SK-N-SH (cell line): ENCODE measurements at regions not wholly inside any gene's neighbourhood (a gene's known extent, or its start where the extent isn't known, plus 50 kb on each side); places are given as distances from the start of the nearest gene placed in this dataset.

Experiments used
- CTCF ChIA-PET: fragments of 300-600, 350-600 bp; formaldehyde crosslinking; extraction: SDS; loops from one replicate; lab custom pipeline; 2021; lab: Yijun Ruan, JAX
- POLR2A ChIA-PET: fragments of 350-600 bp; sonication (Branson Sonifier 250); formaldehyde crosslinking; extraction: SDS; loops from one replicate; lab custom pipeline; 2020; ENCODE audit warnings: antibody characterized with exemption, inconsistent platforms; lab: Yijun Ruan, JAX
- DNase-seq: peaks from one replicate; pipeline ENCODE4 v3.0.0; 2012
- H2AFZ ChIP-seq: fragments of 200-600 bp; sonication (generic); 2 replicates; pipeline ENCODE4 v1.8.1; 2016; ENCODE audit warnings: antibody characterized with exemption, mild to moderate bottlenecking, low read depth
- H3F3A ChIP-seq: fragments of 200-600 bp; sonication (generic); replicated peaks from 2 replicates; pipeline ENCODE3; 2016; ENCODE audit warnings: antibody characterized with exemption, mild to moderate bottlenecking; ENCODE audit not compliant: insufficient read depth
- H3K27ac ChIP-seq, 2 experiments: fragments of 200-500 bp in 1 of 2; fragments of 200-600 bp in 1 of 2; sonication (Bioruptor generic) in 1 of 2; sonication (generic), shearing (Covaris generic) in 1 of 2; 2 replicates each; pipeline versions ENCODE4 v1.5.1 to v1.6.1; 2014 to 2016; ENCODE audit warnings: low read depth in 2 of 2, inconsistent platforms in 1 of 2, low read length in 1 of 2, mild to moderate bottlenecking in 1 of 2, mixed read lengths in 1 of 2
- H3K27me3 ChIP-seq: fragments of 200-600 bp; sonication (generic), shearing (Covaris generic); 2 replicates; pipeline ENCODE4 v1.6.1; 2016; ENCODE audit warnings: mixed run types; ENCODE audit not compliant: insufficient read depth
- H3K36me3 ChIP-seq, 2 experiments: fragments of 200-500 bp in 1 of 2; fragments of 200-600 bp in 1 of 2; sonication (Bioruptor generic) in 1 of 2; sonication (generic) in 1 of 2; replicated peaks in 1 of 2; 2 replicates each; pipeline versions ENCODE3 to v1.5.1; 2014 to 2016; ENCODE audit warnings: low read length in 1 of 2, mild to moderate bottlenecking in 1 of 2; ENCODE audit not compliant: insufficient read depth in 2 of 2, control insufficient read depth in 1 of 2
- H3K4me1 ChIP-seq, 2 experiments: fragments of 200-500 bp in 1 of 2; fragments of 200-600 bp in 1 of 2; sonication (Bioruptor generic) in 1 of 2; sonication (generic), shearing (Covaris generic) in 1 of 2; 2 replicates each; pipeline versions ENCODE4 v1.5.1 to v1.6.1; 2014 to 2016; ENCODE audit warnings: low read depth in 1 of 2, low read length in 1 of 2, mixed run types in 1 of 2; ENCODE audit not compliant: insufficient read depth in 2 of 2, control insufficient read depth in 1 of 2
- H3K4me2 ChIP-seq: fragments of 200-600 bp; sonication (generic), shearing (Covaris generic); 2 replicates; pipeline ENCODE4 v1.6.1; 2017; ENCODE audit warnings: mixed run types
- H3K4me3 ChIP-seq, 2 experiments: fragments of 200-500 bp in 1 of 2; fragments of 200-600 bp in 1 of 2; sonication (Bioruptor generic) in 1 of 2; sonication (generic), shearing (Covaris generic) in 1 of 2; 2 replicates each; pipeline versions ENCODE4 v1.5.1 to v1.8.1; 2014 to 2016; ENCODE audit warnings: low read depth in 2 of 2, inconsistent platforms in 1 of 2, low read length in 1 of 2, mild to moderate bottlenecking in 1 of 2, mixed read lengths in 1 of 2, moderate library complexity in 1 of 2
- H3K79me2 ChIP-seq: fragments of 200-600 bp; sonication (generic); 2 replicates; pipeline ENCODE4 v1.8.1; 2017; ENCODE audit warnings: mild to moderate bottlenecking; ENCODE audit not compliant: insufficient read depth
- H3K9ac ChIP-seq: fragments of 200-600 bp; sonication (generic); 2 replicates; pipeline ENCODE4 v1.6.1; 2017; ENCODE audit warnings: mixed run types
- H3K9me2 ChIP-seq: fragments of 200-600 bp; sonication (generic); 2 replicates; pipeline ENCODE4 v1.6.1; 2017; ENCODE audit warnings: mixed run types
- H3K9me3 ChIP-seq: fragments of 200-600 bp; sonication (generic); 2 replicates; pipeline ENCODE4 v1.6.1; 2017; ENCODE audit warnings: mixed run types, mild to moderate bottlenecking, moderate library complexity
- H4K20me1 ChIP-seq: fragments of 200-600 bp; sonication (generic); 2 replicates; pipeline ENCODE4 v1.6.1; 2017; ENCODE audit warnings: mild to moderate bottlenecking, mixed run types; ENCODE audit not compliant: insufficient read depth
- FOSL2 ChIP-seq: IDR thresholded peaks from 2 replicates; pipeline ENCODE4 v1.4.0; 2012; ENCODE audit warnings: low read depth, mild to moderate bottlenecking, moderate library complexity, borderline replicate concordance
- FOXM1 ChIP-seq: IDR thresholded peaks from 2 replicates; pipeline ENCODE4 v1.4.0; 2012; ENCODE audit warnings: low read depth, mild to moderate bottlenecking
- JUND ChIP-seq: IDR thresholded peaks from 2 replicates; pipeline ENCODE4 v1.4.0; 2012
- MEF2A ChIP-seq: IDR thresholded peaks from 2 replicates; pipeline ENCODE4 v1.4.0; 2012; ENCODE audit warnings: low read depth, borderline replicate concordance
- MXI1 ChIP-seq: IDR thresholded peaks from 2 replicates; pipeline ENCODE4 v1.6.1; 2012; ENCODE audit warnings: mild to moderate bottlenecking, low read depth, low read length, improper control_type of control experiment
- NRF1 ChIP-seq: IDR thresholded peaks from 2 replicates; pipeline ENCODE4 v1.6.1; 2012; ENCODE audit warnings: low read depth, mild to moderate bottlenecking, low read length
- PBX3 ChIP-seq: IDR thresholded peaks from 2 replicates; pipeline ENCODE4; 2012
- POLR2AphosphoS5 ChIP-seq: IDR thresholded peaks from 2 replicates; pipeline ENCODE4 v1.6.1; 2012; ENCODE audit warnings: low read depth, low read length
- TAF1 ChIP-seq: IDR thresholded peaks from 2 replicates; pipeline ENCODE4 v1.6.1; 2012; ENCODE audit warnings: low read depth, mild to moderate bottlenecking, low read length, moderate library complexity, borderline replicate concordance
- ZBTB33 ChIP-seq: IDR thresholded peaks from 2 replicates; pipeline ENCODE4 v1.4.0; 2012; ENCODE audit warnings: low read depth, borderline replicate concordance
- WGBS: methylation state at CpG from one replicate; pipeline ENCODE4 v1.1.6; 2017; ENCODE audit warnings: low lambda C conversion rate; 5-methylcytosine and 5-hydroxymethylcytosine counted together
- TF ChIP-seq, protein P1 (sequence below): IDR thresholded peaks from 2 replicates; pipeline ENCODE4 v1.6.1; 2012; ENCODE audit warnings: mild to moderate bottlenecking, low read depth, low read length, moderate library complexity

DNA sequence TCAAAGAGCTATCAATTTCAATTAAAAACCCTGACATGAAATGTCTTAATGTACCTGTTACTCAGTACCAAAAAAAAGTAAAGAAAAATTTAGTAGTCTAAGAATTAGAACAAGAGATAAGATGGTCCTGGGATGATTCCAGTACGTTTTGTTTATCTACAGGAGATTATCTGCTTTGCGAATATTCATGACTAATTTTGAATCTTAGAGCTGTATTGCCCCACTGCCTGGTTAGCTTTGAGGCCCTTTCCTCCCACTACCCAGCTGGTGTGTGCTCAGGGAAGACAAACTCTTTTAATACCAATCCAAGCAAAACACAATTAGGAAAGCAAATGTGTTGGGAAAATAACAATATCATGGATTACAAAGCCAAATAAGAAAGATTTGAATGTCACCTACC lies 263.5 kb downstream of the FOXG1 start:
- CTCF ChIA-PET, result no interaction called here
- Histone ChIP-seq H3K4me2 (no peak overlapping the region), H3K4me3 (no peak overlapping the region)
- POLR2A ChIA-PET, result no interaction called here
- no peak for TF ChIP-seq MEF2A
- TF ChIP-seq, all 33 proteins: peak for 0
- Histone ChIP-seq H3K79me2 (no peaks in the 10 kb centered on the region), H3K27ac (no peak overlapping the region), H3K9me2 (no peaks in the 10 kb centered on the region), H3K4me1 (no peaks in the 10 kb centered on the region), H4K20me1 (no peaks in the 10 kb centered on the region), H3F3A (no peaks in the 10 kb centered on the region), H3K27me3 (no peaks in the 10 kb centered on the region), H3K36me3 (no peaks in the 10 kb centered on the region), H3K9ac (no peak overlapping the region), H2AFZ (no peak overlapping the region), H3K9me3 (no peaks in the 10 kb centered on the region)
- no peak for DNase-seq
- 10% methylated on average over 2 of the region's 2 CpGs for WGBS

DNA sequence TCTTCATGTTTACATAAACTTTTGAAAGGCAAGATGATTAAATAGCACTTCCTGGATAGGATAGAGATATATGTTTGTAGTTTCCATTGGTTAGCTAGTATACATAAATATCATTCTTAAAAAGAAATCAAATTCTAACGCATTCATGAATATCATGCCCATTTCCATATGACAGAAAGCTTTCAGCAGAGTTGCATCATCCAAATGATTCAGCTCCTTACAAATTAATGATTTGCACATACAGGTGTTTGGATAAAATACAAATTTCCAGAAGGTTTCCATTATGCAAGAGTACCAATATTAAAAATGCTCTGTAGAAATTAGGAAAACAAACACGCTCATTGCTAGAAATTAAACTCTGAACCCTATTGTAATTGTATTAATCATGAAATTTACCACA lies 264.4 kb downstream of the FOXG1 start:
- Histone ChIP-seq H3K9me2 (no peaks in the 10 kb centered on the region), H3K4me1 (no peaks in the 10 kb centered on the region), H3K4me2 (no peak overlapping the region), H3K4me3 (no peak overlapping the region), H4K20me1 (no peaks in the 10 kb centered on the region), H3K79me2 (no peaks in the 10 kb centered on the region), H3K36me3 (no peaks in the 10 kb centered on the region), H3K27ac (no peak overlapping the region), H3K9me3 (no peaks in the 10 kb centered on the region), H2AFZ (no peak overlapping the region), H3K27me3 (no peaks in the 10 kb centered on the region), H3F3A (no peaks in the 10 kb centered on the region), H3K9ac (no peak overlapping the region)
- TF ChIP-seq FOSL2, result no peak
- POLR2A ChIA-PET, result no interaction called here
- WGBS, result 8% methylated on average over 2 of the region's 2 CpGs
- CTCF ChIA-PET, result no interaction called here
- no peak for DNase-seq

DNA sequence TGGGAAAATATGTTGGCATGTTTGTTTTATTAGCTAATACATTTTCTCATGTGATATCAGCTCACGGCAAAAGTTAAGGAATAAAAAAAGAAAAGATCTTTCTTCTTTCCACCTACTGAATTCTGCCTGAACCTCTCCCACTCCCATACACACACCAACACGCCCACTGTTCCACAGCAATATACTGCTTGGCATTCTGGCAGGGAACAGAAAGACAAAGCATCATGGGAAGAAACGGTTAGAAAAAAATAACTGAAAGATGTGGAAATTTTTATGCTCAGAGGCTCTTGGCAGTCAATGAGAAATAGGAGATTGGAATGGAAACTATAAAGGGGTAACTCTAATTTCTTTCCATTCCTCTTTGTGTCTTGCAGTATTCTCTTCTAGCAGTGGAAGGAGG lies 268.5 kb downstream of the FOXG1 start:
- DNase-seq, result no peak
- no peaks in the 10 kb centered on the region for H3K27me3 ChIP-seq
- WGBS, result 4% methylated on average over 3 of the region's 3 CpGs
- no peaks in the 10 kb centered on the region for H3K9me2 ChIP-seq
- H3K4me2 ChIP-seq, result no peak overlapping the region
- H4K20me1 ChIP-seq, result no peaks in the 10 kb centered on the region
- no peaks in the 10 kb centered on the region for H3K4me1 ChIP-seq
- TF ChIP-seq MXI1 (no peak), ZBTB33 (no peak)
- no peak overlapping the region for H3K27ac ChIP-seq
- no peak overlapping the region for H2AFZ ChIP-seq
- H3F3A ChIP-seq, result no peaks in the 10 kb centered on the region
- H3K9me3 ChIP-seq, result no peaks in the 10 kb centered on the region
- ChIA-PET CTCF (no interaction called here), POLR2A (no interaction called here)
- H3K4me3 ChIP-seq, result no peak overlapping the region
- no peaks in the 10 kb centered on the region for H3K36me3 ChIP-seq
- no peaks in the 10 kb centered on the region for H3K79me2 ChIP-seq
- H3K9ac ChIP-seq, result no peak overlapping the region

DNA sequence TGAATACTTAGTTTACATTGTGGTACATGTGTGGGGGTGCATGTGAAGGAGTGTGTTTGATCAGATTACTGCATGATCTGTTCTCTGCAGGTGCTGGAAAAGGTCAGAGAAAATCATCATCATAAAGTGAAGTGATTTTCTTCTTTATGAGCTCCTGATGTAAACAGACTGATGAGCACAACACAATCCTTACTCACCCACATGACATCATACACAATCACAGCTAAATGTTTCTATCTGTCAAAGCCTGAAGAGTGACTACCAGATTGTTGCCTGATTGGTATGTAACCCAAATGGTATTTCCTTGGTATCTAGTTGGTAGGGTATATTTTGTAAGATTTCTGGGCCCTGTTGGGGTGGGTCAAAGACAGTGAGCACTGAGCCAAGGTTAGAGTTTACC lies 270.8 kb downstream of the FOXG1 start:
- Histone ChIP-seq H3F3A (no peaks in the 10 kb centered on the region), H3K4me3 (no peak overlapping the region), H3K9me3 (no peaks in the 10 kb centered on the region), H3K4me1 (no peaks in the 10 kb centered on the region), H3K36me3 (no peaks in the 10 kb centered on the region), H3K9me2 (no peaks in the 10 kb centered on the region), H3K4me2 (no peak overlapping the region), H2AFZ (no peak overlapping the region), H3K79me2 (no peaks in the 10 kb centered on the region), H3K27ac (no peak overlapping the region), H3K9ac (no peak overlapping the region), H3K27me3 (no peaks in the 10 kb centered on the region), H4K20me1 (no peaks in the 10 kb centered on the region)
- no peak for DNase-seq
- ChIA-PET CTCF (no interaction called here), POLR2A (no interaction called here)
- TF ChIP-seq NRF1, result no peak
- no peak for TF ChIP-seq POLR2AphosphoS5
- TF ChIP-seq PBX3, result no peak
- TF ChIP-seq, protein P1, sequence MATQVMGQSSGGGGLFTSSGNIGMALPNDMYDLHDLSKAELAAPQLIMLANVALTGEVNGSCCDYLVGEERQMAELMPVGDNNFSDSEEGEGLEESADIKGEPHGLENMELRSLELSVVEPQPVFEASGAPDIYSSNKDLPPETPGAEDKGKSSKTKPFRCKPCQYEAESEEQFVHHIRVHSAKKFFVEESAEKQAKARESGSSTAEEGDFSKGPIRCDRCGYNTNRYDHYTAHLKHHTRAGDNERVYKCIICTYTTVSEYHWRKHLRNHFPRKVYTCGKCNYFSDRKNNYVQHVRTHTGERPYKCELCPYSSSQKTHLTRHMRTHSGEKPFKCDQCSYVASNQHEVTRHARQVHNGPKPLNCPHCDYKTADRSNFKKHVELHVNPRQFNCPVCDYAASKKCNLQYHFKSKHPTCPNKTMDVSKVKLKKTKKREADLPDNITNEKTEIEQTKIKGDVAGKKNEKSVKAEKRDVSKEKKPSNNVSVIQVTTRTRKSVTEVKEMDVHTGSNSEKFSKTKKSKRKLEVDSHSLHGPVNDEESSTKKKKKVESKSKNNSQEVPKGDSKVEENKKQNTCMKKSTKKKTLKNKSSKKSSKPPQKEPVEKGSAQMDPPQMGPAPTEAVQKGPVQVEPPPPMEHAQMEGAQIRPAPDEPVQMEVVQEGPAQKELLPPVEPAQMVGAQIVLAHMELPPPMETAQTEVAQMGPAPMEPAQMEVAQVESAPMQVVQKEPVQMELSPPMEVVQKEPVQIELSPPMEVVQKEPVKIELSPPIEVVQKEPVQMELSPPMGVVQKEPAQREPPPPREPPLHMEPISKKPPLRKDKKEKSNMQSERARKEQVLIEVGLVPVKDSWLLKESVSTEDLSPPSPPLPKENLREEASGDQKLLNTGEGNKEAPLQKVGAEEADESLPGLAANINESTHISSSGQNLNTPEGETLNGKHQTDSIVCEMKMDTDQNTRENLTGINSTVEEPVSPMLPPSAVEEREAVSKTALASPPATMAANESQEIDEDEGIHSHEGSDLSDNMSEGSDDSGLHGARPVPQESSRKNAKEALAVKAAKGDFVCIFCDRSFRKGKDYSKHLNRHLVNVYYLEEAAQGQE, result no peak
- no peak for TF ChIP-seq TAF1
- TF ChIP-seq FOXM1, result no peak
- no peak for TF ChIP-seq JUND
